22Rv1 (cell line): ENCODE measurements at regions not wholly inside any gene's neighbourhood (a gene's known extent, or its start where the extent isn't known, plus 50 kb on each side); places are given as distances from the start of the nearest gene placed in this dataset.

ENCODE experiments used
- CTCF ChIP-seq: fragments of 450-650 bp; IDR thresholded peaks from 2 replicates; pipeline ENCODE4 v1.5.1; 2017; ENCODE audit warnings: mild to moderate bottlenecking
- ZFX ChIP-seq: fragments of 450-650 bp; IDR thresholded peaks from 2 replicates; pipeline ENCODE4 v1.6.1; 2017; ENCODE audit warnings: antibody characterized with exemption, borderline replicate concordance

GRCh38 chr6:85066266-85066665, 301.9 kb upstream of the TBX18 start:
- TF ChIP-seq CTCF, result no peak
- TF ChIP-seq ZFX, result no peak
